ENCODE measurements at regions not wholly inside any gene's neighbourhood (a gene's known extent, or its start where the extent isn't known, plus 50 kb on each side); places are given as distances from the start of the nearest gene placed in this dataset.

GRCh38 chr13:106118050-106118449 lies 417.4 kb downstream of the EFNB2 start:
- no peak for DNase-seq

- no peak for DNase-seq
Measured at GRCh38 chr13:106117640-106118039, 417.8 kb downstream of the EFNB2 start.

DNA sequence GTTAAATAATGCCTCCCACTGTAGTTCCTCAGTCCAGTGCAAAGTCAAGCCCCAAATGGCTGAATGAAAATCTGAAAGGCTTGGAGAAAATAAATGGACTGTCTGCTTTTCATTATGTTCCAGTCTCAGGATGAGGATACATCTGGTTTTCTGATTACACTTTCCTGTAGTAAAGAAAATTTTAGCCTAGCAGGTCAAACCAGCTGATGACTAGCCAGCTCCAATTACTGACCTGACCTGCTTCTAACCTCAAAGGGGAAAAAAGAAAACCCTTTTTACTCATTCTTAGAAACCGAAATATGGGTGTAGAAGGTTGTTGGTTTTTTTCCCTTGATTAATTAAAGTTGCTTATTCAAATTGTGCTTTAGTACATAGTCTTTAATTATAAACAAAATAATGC lies 418.4 kb downstream of the EFNB2 start:
- DNase-seq = no peak

GRCh38 chr13:106115081-106115480 lies 420.4 kb downstream of the EFNB2 start:
- DNase-seq = no peak

DNA sequence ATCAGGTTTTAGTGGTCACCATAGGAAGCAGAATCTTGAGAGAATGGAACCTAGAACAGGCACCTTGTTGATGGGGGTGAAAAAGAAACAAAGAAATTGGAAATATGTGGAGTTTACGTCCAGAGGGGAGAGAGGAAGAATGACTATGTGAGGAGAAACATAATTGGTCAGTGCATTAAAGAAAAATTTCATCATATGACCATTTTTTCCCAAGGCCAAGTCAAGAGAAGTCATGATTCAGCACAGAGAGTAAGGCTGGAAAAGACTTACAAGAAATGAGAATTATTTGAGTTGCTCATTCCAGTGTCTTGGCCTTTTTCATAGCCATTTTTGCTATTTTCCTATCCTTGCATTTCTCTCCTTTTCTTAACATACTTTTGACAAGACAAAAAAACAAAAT lies 421.7 kb downstream of the EFNB2 start:
- no peak for DNase-seq

GRCh38 chr13:106112191-106112590 lies 423.3 kb downstream of the EFNB2 start:
- DNase-seq = no peak

- no peak for DNase-seq
Measured at GRCh38 chr13:106110241-106110855, 425.1 kb downstream of the EFNB2 start.

- DNase-seq = no peak
Measured at GRCh38 chr13:106109391-106109791, 426.1 kb downstream of the EFNB2 start.

- no peak for DNase-seq
Measured at GRCh38 chr13:106108346-106108745, 427.1 kb downstream of the EFNB2 start.

GRCh38 chr13:106107061-106107460 lies 428.4 kb downstream of the EFNB2 start:
- DNase-seq = no peak

GRCh38 chr13:106105153-106105552 lies 430.3 kb downstream of the EFNB2 start:
- no peak for DNase-seq

- DNase-seq = no peak
Measured at GRCh38 chr13:106104281-106104901, 431.1 kb downstream of the EFNB2 start.

- DNase-seq = no peak
Measured at GRCh38 chr13:106103779-106104178, 431.7 kb downstream of the EFNB2 start.

DNA sequence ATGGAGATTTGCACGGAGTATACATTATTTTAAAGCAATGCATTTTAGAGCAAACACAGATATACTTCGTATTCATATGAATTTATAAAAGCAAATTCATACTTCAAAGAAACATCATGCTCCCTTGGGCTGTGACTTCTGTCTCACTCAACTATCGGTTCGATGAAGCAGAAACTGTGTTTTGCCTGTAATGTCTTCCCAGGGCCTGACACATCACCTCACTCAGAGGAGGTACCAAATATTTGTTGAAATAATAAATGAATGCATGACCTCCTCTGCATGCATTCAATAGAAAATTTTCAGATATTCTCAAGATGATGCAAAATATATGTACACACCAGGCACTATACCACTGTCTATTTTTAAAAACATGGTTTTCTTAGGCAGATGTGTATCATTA lies 432.7 kb downstream of the EFNB2 start:
- DNase-seq = no peak

GRCh38 chr13:106101201-106101600 lies 434.3 kb downstream of the EFNB2 start:
- DNase-seq = no peak

DNA sequence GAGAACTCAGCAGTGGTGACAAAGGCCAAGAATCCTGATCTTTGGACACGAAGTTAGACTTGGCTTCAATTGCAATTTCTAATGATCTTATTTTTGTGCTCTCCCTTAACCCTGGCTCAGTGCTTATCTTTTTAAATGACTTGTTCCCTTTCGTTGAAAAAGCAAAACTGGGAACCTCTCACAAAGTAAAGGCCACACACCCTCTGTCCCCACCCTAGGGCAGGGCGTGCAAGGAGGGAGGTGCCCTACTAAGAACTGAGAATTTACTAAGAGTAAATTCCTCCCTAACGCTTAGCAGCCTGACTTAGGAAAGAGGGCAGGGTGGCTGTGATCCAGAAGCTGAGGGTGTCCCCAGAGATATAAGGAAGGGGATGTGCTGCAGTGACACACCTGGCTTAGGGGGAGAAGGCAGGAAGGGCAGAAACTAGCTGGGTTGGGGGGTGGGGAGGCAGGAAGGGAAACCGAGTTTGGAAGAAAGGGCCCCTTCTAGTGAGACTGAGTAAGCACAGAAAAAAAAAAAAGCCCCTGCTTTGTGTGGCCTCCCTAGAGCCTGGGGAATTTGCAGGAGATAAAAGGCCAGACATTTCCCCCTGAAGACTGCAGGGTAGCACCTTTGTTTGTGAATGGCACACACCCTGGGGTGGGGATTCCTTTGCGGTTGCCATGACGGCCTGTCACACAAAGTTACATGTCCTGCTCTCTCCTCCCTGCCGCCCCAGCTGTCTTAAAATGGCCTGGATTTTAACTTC lies 435.1 kb downstream of the EFNB2 start:
- DNase-seq = no peak

DNA sequence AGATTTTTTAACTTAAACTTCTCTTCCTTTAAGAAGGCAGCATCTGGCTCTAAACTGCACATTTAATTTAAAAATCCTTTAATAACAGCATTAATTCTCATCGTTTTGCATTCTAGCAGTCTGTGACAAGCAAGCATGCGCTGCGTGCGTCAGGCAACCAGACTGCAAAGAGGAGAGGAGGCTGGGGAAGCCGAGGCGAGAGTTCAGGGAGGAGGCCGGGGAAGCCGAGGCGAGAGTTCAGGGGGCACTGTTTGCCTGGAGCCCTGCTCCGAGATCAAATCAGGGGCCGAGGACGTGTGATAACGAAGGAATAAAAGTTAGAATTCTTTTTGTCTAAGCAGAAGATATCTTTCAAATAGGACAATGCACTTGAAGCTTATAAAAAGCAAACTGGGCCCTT lies 435.7 kb downstream of the EFNB2 start:
- DNase-seq = no peak

DNA sequence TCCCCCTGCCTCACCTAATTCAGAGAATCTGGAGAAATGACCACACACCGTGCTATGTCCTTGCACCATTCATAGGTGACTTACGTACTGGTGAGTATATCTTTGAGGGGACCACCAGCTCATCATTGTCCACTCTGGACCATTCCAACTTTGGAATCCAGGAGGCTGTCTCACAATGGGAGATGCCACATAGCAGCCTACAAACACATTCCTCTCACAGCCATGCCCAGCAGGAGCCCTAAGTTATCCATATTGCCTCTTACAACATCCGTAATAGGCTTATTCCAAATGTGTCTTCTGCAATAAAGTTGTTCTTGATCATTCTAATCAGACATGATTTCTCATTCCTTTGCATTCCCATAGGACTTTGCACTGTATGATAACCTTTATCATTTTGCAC lies 436.7 kb downstream of the EFNB2 start:
- no peak for DNase-seq

- no peak for DNase-seq
Measured at GRCh38 chr13:106096661-106097092, 438.8 kb downstream of the EFNB2 start.

GRCh38 chr13:106095919-106096318 lies 439.5 kb downstream of the EFNB2 start:
- no peak for DNase-seq

- DNase-seq = no peak
Measured at GRCh38 chr13:106095406-106095805, 440.1 kb downstream of the EFNB2 start.

- no peak for DNase-seq
Measured at GRCh38 chr13:106090001-106090400, 445.5 kb downstream of the EFNB2 start.

- no peak for DNase-seq
Measured at GRCh38 chr13:106089261-106089980, 446.0 kb downstream of the EFNB2 start.

- no peak for DNase-seq
Measured at GRCh38 chr13:106088085-106088484, 447.4 kb downstream of the EFNB2 start.
